GM18907 (cell line): ENCODE measurements at regions not wholly inside any gene's neighbourhood (a gene's known extent, or its start where the extent isn't known, plus 50 kb on each side); places are given as distances from the start of the nearest gene placed in this dataset.
"Not testable (repeated sequence)": the region's sequence is repeated elsewhere in the genome, so short reads cannot be mapped to it uniquely, and the experiment has no call there.

Source experiments
- ATAC-seq: cut with Tn5 transposase; IDR thresholded peaks from one replicate; pipeline ENCODE4 v1.9.1; 2021; ENCODE audit warnings: mild to moderate bottlenecking, moderate library complexity; ENCODE audit not compliant: unreplicated experiment

- no peak for ATAC-seq
These were observed 134.1 kb upstream of the RXFP2 start for GRCh38 chr13:31605076-31605860.

GRCh38 chr13:31607531-31607930 is 131.8 kb upstream of the RXFP2 start:
- ATAC-seq, result not testable (repeated sequence)

GRCh38 chr13:31608780-31609179 is 130.5 kb upstream of the RXFP2 start:
- ATAC-seq, result not testable (repeated sequence)

GRCh38 chr13:31610270-31610998 is 128.9 kb upstream of the RXFP2 start:
- ATAC-seq, result no peak

- ATAC-seq, result no peak
These were observed 128.1 kb upstream of the RXFP2 start for GRCh38 chr13:31611214-31611613.

GRCh38 chr13:31614073-31614472 is 125.3 kb upstream of the RXFP2 start:
- ATAC-seq, result no peak

GRCh38 chr13:31614704-31615103 is 124.6 kb upstream of the RXFP2 start:
- ATAC-seq, result no peak

GRCh38 chr13:31625115-31625514 is 114.2 kb upstream of the RXFP2 start:
- no peak for ATAC-seq

GRCh38 chr13:31627097-31627845 is 112.1 kb upstream of the RXFP2 start:
- ATAC-seq, result no peak

GRCh38 chr13:31629085-31629780 is 110.1 kb upstream of the RXFP2 start:
- no peak for ATAC-seq

- no peak for ATAC-seq
These were observed 108.3 kb upstream of the RXFP2 start for GRCh38 chr13:31631071-31631470.

GRCh38 chr13:31631746-31632145 is 107.6 kb upstream of the RXFP2 start:
- ATAC-seq, result no peak

- ATAC-seq, result no peak
These were observed 100.7 kb upstream of the RXFP2 start for GRCh38 chr13:31638577-31638976.

GRCh38 chr13:31639443-31640163 is 99.7 kb upstream of the RXFP2 start:
- ATAC-seq, result no peak

GRCh38 chr13:31649766-31650165 is 89.6 kb upstream of the RXFP2 start:
- no peak for ATAC-seq

- no peak for ATAC-seq
These were observed 85.6 kb upstream of the RXFP2 start for GRCh38 chr13:31653730-31654129.

- ATAC-seq, result no peak
These were observed 75.3 kb upstream of the RXFP2 start for GRCh38 chr13:31663880-31664585.

GRCh38 chr13:31670831-31671617 is 68.3 kb upstream of the RXFP2 start:
- ATAC-seq, result no peak

- ATAC-seq, result no peak
These were observed 65.3 kb upstream of the RXFP2 start for GRCh38 chr13:31674051-31674450.
